ENCODE measurements at regions not wholly inside any gene's neighbourhood (a gene's known extent, or its start where the extent isn't known, plus 50 kb on each side); places are given as distances from the start of the nearest gene placed in this dataset.

DNA sequence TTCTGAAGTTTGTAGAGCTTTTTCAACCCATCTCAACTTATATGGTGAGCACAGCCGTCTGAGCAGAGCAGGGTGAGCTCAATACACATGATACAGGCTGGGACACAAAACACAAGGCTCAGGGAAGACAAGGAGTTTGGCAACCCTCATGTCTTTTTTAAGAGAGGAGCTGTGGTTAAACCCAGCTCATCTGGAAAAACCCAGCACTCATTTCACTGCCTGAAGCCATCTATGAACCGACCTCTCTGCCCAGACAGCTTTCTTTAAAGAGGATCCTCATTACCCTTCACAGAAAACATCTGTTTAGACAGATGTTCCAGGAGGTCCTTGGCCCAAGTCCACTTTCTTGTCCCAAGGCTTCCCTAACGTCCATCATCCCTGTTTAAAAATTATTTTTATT is 170.0 kb upstream of the TSHZ3 start:
- TF ChIP-seq CTCF (IDR thresholded peaks at IDR 0.05; ENCODE audit: insufficient read depth, low read depth, low read length) (no peak), EZH2 (IDR thresholded peaks at IDR 0.05; ENCODE audit: insufficient read depth, low read length) (no peak)

Data from astrocyte (in vitro differentiated cells and primary cell).